Liver (tissue), 3 donors: ENCODE measurements at regions not wholly inside any gene's neighbourhood (a gene's known extent, or its start where the extent isn't known, plus 50 kb on each side); places are given as distances from the start of the nearest gene placed in this dataset.

Source experiments
- ATF3 ChIP-seq: IDR thresholded peaks from 2 replicates; pipeline ENCODE4 v1.6.1; 2016; ENCODE audit warnings: antibody characterized with exemption
- CTCF ChIP-seq: fragments of 150-350 bp; IDR thresholded peaks from 2 replicates; pipeline ENCODE4 v1.5.1; 2017; ENCODE audit warnings: improper control_type of control experiment, low read depth, low read length; ENCODE audit not compliant: missing input control
- EGR1 ChIP-seq, 2 donors: IDR thresholded peaks; 2 replicates each; pipeline ENCODE4 v1.6.1; 2016 to 2018; ENCODE audit warnings: antibody characterized with exemption in 2 of 2, low read depth in 2 of 2
- GABPA ChIP-seq, 2 donors: IDR thresholded peaks in 1 of 2; conservative IDR thresholded peaks in 1 of 2; 2 replicates each; pipeline ENCODE4 v1.6.1; 2016; ENCODE audit warnings: antibody characterized with exemption in 2 of 2, mild to moderate bottlenecking in 1 of 2, moderate library complexity in 1 of 2
- JUND ChIP-seq, 2 donors: IDR thresholded peaks; 2 replicates each; pipeline ENCODE4 v1.6.1; 2016; ENCODE audit warnings: antibody characterized with exemption in 2 of 2
- MAX ChIP-seq: IDR thresholded peaks from 2 replicates; pipeline ENCODE4 v1.6.1; 2016; ENCODE audit warnings: antibody characterized with exemption
- NR2F2 ChIP-seq: IDR thresholded peaks from 2 replicates; pipeline ENCODE4 v1.6.1; 2016; ENCODE audit warnings: antibody characterized with exemption
- RAD21 ChIP-seq, 2 donors: IDR thresholded peaks; 2 replicates each; pipeline ENCODE4 v1.6.1; 2016; ENCODE audit warnings: antibody characterized with exemption in 2 of 2, mild to moderate bottlenecking in 2 of 2
- REST ChIP-seq: IDR thresholded peaks from 2 replicates; pipeline ENCODE4 v1.6.1; 2016; ENCODE audit warnings: antibody characterized with exemption, mild to moderate bottlenecking
- RXRA ChIP-seq, 2 donors: IDR thresholded peaks; 2 replicates each; pipeline ENCODE4 v1.6.1; 2017 to 2018; ENCODE audit warnings: antibody characterized with exemption in 2 of 2, mild to moderate bottlenecking in 1 of 2
- SP1 ChIP-seq: IDR thresholded peaks from 2 replicates; pipeline ENCODE4 v1.6.1; 2018; ENCODE audit warnings: antibody characterized with exemption, mild to moderate bottlenecking
- TAF1 ChIP-seq: conservative IDR thresholded peaks from 2 replicates; pipeline ENCODE4 v1.6.1; 2016; ENCODE audit warnings: antibody characterized with exemption, mild to moderate bottlenecking
- YY1 ChIP-seq: IDR thresholded peaks from 2 replicates; pipeline ENCODE4 v1.6.1; 2016; ENCODE audit warnings: antibody characterized with exemption, mild to moderate bottlenecking
- ZBTB33 ChIP-seq: IDR thresholded peaks from 2 replicates; pipeline ENCODE4 v1.6.1; 2016; ENCODE audit warnings: antibody characterized with exemption
- donor health status: healthy.
- donor health status: healthy.

GRCh38 chrX:20325786-20326388 lies 59.2 kb upstream of the RPS6KA3 start:
- TF ChIP-seq ZBTB33 (no peak), CTCF (no peak), YY1 (no peak), NR2F2 (no peak), MAX (no peak), GABPA (IDR thresholded peaks at IDR 0.05 in 1 of 2, conservative IDR thresholded peaks at IDR 0.05 in 1 of 2) (no peak), RAD21 (IDR thresholded peaks at IDR 0.05) (no peak), REST (no peak), SP1 (no peak), EGR1 (IDR thresholded peaks at IDR 0.05; ENCODE audit: low read depth in 2 of 2) (no peak), JUND (IDR thresholded peaks at IDR 0.05) (no peak), RXRA (IDR thresholded peaks at IDR 0.05) (no peak), ATF3 (no peak), TAF1 (no peak)
